NCI-H774 (cell line): ENCODE measurements at regions not wholly inside any gene's neighbourhood (a gene's known extent, or its start where the extent isn't known, plus 50 kb on each side); places are given as distances from the start of the nearest gene placed in this dataset.

Experiments
- DNase-seq: peaks from one replicate; lab custom pipeline; 2025; lab: John Stamatoyannopoulos, UW

DNA sequence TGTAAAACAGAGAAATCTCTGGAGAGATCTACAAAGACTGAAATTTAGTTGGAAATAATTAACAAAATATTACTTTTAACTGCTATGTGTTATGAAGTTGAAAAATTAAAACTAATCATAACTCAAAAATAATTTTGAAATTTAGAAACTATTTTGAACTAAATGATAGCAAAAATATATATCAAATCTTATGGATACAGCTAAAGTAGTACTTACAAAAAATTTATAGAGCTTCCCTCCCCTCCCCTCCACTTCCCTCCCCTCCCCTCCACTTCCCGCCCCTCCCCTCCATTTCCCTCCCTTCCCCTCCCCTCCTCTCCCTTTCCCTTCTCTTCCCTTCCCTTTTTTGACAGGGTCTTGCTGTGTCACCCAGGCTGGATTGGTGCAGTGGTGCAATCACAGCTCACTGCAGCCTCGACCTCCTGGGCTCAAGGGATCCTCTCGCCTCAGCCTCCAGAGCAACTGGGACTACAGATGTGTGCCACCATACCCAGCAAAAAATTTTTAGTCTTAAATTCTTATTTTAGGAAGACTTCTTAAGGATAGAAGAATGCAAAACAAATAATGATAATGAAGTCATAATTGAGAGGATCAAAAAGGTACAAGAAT lies 87.2 kb upstream of the RGS17 start:
- no peak for DNase-seq

DNA sequence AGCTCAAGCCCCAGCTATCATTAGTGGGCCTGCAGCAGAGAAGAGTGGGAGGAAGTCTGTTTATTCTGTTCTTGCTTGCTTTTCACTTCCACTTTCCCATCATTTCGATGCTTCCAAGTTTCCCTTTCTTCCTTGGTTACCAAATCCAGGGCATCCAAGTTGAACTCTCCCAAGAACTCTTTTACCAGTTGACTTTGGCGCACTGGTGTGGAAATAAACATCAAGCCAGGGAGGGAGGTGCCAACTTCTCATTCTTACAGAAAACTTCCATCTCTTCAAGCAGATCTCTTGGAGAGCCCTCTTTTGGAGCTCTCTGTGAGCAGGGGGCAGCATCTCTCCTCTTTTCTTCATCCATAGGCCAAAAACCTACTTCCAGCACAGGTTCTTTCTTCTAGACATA lies 85.7 kb upstream of the RGS17 start:
- no peak for DNase-seq

DNA sequence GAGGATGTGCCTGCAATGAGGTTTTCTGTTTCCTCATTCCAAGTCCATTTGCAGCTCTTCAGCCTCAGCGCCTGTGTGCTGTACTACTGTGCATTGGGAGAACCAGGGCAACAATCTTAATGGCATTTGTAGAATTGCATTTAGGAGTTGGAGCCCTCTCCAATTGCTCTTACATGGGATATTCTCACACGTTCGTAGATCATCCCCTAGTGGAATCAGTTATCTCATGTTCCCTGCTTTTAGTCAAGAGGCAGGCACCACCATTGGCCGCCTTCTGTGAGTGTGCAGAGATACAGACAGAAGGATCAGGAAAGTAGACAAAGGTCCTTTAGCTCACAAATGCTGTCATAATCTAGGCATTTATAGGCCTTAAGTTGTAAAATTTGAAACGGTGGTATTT lies 84.2 kb upstream of the RGS17 start:
- DNase-seq = no peak

DNA sequence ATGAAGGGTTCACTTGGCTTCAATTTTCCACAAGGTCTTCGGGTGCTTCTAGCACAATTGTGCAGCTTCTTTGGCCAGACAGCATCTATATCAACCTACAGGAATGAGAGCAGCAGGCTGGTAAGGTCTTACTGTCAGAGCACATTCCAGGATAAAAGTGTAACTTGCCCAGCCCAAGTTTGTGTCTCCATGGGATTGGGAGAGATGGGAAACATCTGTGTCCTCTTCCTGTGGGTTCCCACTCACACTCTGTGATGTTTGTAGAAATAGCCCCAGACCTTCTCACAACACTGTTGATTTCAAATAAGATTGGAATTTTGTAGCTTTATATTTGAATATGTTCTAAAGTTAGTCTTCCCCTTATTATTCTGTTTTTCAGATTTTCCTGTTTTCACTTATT lies 83.4 kb upstream of the RGS17 start:
- DNase-seq = no peak

DNA sequence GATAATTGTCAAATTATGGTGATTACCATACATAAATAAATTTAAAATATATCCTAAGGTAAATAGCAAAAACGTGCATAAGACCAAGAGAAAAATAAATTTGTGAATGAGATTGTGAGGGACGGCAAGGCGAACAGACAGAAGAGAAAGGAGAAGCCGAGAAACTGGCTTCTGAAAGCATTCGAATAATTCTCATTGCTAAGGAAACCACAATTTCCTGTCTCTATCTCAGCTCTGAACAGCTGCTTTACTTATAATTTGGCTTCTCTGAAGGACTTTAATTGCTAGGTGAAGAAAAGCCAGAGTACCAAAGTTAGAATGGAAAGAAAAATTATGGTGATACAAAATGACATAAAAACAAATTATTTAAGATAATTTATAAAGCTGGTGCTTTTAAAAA lies 79.0 kb upstream of the RGS17 start:
- no peak for DNase-seq

DNA sequence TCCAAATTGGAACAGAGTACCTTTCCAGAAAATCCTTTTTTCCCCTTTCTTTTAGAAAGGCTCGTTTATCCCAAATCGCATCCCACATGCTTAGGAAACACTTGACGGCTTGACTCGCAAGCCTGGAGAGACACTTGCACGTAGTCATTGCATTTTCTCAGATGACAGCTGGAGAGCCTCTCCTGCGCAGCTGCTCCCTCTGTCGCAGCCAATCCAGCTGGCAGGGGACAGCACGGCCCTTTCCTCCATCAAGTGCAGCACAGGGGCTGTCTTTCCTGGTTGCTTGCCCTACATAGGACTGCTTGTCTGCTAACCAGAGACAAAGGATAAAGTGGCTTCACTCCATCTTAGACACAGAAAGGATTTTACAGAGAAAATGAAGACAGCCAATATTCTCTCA lies 77.6 kb upstream of the RGS17 start:
- DNase-seq = peak; percentile 25

DNA sequence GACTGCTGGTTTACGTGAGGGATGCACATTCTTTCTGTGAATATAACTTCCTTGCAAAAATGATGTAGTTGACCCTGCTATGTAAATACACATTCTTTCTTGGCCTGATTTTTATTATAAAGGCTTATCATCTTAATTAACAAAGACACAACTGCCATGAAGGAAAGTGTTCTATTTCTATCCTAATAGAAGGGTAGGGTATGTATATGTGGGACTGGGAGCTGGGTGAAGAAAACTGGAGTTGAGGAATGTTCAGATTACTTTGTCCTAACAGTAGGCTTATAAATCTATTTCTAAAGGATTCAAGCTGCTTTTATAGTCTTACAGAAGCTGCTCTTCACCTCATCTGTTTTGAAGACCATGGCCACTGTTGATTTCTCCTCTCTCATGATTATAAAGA lies 76.5 kb upstream of the RGS17 start:
- DNase-seq = no peak

DNA sequence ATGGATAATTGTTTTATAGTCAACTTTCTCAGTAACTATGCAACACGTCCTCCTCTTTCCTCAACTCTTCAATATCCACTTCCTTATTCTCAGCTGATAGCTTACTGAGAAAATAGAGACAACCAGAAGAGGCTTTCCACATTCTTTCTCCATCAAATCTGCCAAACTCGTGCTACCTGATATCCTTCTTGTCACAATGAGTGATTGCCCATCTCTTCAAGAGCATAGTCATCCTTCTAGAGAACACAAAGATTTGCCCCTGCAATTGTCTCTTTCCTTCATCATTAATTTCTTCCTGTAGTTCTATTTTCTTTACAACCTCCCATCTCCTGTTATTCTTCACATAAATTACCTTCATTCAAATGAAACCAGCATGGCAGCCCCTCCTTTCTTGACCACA lies 75.9 kb upstream of the RGS17 start:
- no peak for DNase-seq

DNA sequence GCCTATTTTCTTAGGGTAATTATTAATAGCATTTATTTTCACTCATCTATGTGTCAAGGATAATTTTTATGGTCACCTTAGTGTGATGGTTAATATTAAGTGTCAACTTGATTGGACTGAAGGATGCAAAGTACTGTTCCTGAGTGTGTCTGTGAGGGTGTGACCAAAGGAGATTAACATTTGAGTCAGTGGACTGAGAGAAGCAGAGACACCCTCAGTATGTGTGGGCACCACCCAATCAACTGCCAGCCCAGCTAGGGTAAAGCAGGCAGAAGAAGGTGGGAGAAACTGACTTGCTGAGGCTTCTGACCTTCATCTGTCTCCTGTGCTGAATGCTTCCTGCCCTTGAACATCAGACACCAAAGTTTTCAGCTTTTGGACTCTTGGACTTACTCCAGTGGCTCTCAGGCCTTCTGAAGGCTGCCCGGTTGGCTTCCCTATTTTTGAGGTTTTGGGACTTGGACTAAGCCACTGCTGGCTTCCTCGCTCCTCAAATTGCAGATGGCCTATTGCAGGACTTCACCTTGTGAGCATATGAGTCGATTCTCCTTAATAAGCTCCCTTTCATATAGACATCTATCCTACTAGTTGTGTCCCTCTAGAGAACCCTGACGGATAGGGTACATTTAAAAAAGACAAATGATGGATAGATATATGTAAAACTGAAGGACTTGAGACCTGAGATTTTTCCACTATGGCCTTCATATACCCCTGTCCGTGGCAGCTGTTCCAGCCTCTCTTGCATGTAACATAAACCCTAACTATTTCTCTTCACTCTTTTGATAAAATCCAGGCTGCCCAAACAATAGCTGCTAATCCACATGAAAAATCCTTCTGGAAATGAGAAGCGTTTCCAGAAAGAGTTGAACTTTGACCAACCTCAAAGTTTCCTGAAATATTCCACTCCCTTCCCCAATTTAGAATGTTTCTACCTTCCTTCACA lies 62.1 kb upstream of the RGS17 start:
- no peak for DNase-seq

DNA sequence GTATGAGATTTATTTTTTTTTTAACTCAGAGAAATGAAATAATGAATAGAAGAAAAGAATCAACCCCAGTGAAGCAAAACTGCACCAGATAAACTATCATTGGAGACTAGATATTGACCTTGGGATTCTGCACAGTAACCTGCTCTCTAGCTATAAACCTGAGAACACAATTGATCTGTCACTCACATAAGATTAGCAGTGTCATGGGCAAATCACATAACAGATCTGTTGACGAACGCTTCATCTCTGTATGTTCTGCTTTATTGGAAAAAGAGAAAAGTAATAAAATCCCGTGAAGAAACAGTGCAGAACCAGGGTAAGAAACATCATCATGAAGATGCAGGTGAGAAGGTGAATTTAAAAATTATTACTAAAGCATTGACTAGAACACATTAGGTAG lies 52.8 kb upstream of the RGS17 start:
- no peak for DNase-seq
